Right renal cortex interstitium (tissue), 3 donors: ENCODE measurements at regions not wholly inside any gene's neighbourhood (a gene's known extent, or its start where the extent isn't known, plus 50 kb on each side); places are given as distances from the start of the nearest gene placed in this dataset.
A peak's percentile ranks its signal among the peaks of the same experiment; 100 is the strongest.
"Not testable (repeated sequence)": the region's sequence is repeated elsewhere in the genome, so short reads cannot be mapped to it uniquely, and the experiment has no call there.

Experiments
- DNase-seq, 3 donors: peaks; one replicate each; pipeline ENCODE4 v3.0.0-alpha.2; 2013; ENCODE audit warnings: low read depth in 3 of 3, low spot score in 2 of 3

DNA sequence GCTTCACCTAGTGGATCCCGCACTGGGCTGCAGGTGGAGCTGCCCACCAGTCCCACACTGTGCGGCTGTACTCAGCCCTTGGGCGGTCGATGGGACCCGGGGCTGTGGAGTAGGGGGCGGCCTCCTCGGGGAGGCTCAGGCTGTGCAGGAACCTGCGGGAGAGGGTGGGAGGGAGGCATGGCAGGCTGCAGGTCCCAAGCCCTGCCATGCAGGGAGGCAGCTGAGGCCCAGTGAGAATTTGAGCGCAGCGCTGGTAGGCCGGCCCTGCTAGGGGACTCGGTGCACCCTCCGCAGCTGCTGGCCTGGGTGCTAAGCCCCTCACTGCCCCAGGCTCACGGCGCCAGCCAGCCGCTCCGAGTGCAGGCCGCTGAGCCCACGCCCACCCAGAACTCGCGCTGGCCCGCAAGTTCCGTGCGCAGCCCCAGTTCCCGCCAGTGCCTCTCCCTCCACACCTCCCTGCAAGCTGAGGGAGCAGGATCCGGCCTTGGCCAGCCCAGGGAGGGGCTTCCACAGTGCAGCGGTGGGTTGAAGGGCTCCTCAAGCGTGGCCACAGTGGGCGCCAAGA, 1407.6 kb downstream of the EPHA7 start:
- DNase-seq, result no peak

- DNase-seq, result no peak
These were observed 1410.4 kb downstream of the EPHA7 start for GRCh38 chr6:92008757-92009502.

- DNase-seq, result no peak
These were observed 1413.2 kb upstream of the MAP3K7 start for GRCh38 chr6:92000112-92000511.

DNA sequence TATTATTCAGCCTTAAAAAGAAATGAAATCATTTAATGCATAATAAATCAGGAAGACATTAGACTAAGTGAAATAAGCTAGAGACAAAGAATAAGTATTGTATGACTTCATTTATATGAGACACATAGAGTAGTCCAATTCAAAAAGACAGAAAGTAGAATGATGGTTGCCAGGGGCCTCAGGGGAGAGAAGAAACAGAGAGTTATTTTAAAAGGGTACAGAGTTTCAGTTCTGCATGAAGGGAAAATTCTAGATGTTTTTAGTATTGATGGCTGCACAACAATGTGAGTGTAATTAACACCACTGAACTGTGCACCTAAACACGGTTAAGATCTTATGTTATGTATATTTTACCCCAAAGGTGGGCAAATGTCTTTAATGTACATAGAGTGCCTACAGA, 1407.9 kb upstream of the MAP3K7 start:
- DNase-seq, result no peak

DNA sequence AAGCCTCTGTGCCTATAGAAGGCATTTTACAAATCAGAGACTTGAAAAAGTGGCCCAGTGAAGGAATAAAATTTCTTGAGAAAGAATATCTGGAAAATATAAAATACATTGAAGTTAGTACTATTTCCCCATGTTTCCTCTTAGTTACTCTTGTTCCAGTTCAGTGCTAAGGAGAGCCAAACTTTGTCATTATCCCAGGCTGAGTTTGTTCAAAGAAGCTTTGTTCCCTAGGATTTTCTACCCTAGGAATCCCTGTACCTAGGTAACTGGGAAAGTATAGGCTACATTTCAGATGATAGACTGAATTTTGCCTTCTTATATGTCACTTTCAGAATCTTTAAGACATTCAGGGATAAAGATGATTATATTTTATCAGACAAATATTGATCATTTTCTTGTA, 1395.7 kb upstream of the MAP3K7 start:
- DNase-seq, result no peak

DNA sequence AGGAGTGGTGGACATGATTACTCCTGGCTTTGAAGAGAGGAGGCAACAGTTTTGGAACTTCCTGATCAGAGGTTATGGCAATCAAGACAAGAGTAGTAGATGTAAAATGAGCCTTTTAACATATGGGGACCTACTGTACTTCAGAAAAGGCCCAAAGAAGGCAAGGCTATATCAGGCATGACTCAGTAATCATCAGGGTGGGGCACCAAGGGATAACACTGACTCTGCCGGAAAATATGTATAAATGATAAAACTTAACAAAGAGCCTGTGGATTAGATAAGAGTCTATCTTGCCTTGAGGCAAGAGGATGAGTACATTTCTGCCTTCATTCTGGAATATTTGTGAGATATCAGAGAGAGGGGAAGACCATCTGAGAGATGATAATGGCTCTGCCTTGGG, 1389.9 kb upstream of the MAP3K7 start:
- DNase-seq, result no peak

- DNase-seq, result no peak
These were observed 1383.8 kb upstream of the MAP3K7 start for GRCh38 chr6:91970700-91971099.

- no peak for DNase-seq
These were observed 1379.0 kb upstream of the MAP3K7 start for GRCh38 chr6:91965872-91966271.

GRCh38 chr6:91961671-91962070, 1374.8 kb upstream of the MAP3K7 start:
- no peak for DNase-seq

DNA sequence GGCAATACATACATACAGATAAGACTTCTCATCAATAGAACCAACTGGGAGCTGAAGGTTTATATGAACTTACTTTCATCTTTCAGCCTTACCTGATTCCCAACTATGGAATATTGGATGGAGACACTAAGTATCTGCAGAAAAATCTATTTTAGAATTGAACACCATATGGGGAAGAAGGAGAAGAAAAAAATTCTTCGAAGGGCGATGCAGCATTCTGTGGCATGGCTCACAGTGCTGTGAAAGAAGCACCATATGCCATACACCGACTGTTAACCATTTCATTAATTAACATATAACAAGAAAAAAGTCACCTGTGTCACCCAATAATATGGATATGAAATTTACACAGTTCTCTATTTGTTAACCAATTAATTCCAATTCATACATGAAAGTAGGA, 1374.4 kb upstream of the MAP3K7 start:
- no peak for DNase-seq

DNA sequence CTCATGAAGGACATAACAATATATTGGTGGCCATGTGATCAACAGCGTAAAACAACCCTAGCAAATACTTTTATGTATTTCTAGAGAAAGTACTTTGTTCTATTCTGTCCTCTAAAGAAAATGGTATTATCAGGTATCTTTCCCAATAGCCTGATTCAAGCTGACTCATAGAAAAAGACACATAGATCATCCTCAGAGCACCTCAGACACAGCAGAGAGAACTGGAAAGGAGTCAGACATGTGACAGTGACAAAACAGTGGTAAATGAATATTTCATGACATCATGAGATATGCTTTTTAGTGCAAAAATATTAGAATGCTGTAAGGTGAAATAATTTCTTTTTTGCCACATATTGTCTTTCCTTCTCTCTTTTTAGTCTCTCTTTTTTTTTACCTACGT, 1355.0 kb upstream of the MAP3K7 start:
- DNase-seq, result no peak

DNA sequence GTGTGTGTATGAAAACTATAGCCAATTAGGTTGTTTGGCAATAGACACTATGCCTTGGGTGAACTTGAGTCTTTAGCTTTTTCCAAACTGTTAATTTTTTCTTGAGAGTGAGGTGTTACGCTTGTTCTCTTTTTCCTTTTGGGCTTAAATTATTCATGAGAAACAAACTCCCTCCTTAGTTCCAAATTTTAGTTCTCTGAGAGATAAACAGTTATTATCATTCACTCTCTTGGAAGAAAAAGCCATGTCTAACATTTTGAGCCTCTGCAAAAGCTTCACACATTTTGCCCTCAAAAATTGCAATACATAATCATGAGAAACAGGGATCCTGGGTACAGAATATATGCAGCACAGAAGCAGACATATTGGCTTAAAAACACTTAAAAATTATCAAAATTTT, 1353.9 kb upstream of the MAP3K7 start:
- no peak for DNase-seq

DNA sequence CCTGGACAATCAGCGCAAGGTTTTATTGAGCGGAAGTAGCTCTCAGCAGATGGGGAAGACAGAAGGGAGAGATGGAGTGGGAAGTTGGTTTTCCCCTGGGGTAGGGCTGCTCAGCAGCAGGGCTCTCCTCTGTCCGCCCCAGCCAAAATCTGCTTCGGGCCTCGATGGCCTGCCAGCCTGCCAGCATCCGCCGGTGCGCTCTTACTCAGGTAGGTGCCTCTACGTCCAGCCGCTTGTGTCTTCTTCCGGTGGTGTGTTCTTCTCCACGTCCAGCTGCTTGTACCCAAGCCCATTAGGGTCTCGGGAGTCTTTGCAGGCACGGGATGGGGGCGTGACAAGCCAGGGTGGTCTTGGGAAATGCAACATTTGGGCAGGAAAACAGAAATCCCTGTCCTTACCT, 1340.0 kb upstream of the MAP3K7 start:
- no peak for DNase-seq

GRCh38 chr6:91926361-91926760, 1339.5 kb upstream of the MAP3K7 start:
- DNase-seq, result no peak

- DNase-seq, result no peak
These were observed 1325.1 kb upstream of the MAP3K7 start for GRCh38 chr6:91911945-91912344.

- DNase-seq, result no peak
These were observed 1317.8 kb upstream of the MAP3K7 start for GRCh38 chr6:91904586-91905164.

- peak; percentile 1 to 26 (median 5) for DNase-seq
These were observed 1308.9 kb upstream of the MAP3K7 start for GRCh38 chr6:91895599-91896285.

GRCh38 chr6:91886183-91886795, 1299.4 kb upstream of the MAP3K7 start:
- no peak for DNase-seq

DNA sequence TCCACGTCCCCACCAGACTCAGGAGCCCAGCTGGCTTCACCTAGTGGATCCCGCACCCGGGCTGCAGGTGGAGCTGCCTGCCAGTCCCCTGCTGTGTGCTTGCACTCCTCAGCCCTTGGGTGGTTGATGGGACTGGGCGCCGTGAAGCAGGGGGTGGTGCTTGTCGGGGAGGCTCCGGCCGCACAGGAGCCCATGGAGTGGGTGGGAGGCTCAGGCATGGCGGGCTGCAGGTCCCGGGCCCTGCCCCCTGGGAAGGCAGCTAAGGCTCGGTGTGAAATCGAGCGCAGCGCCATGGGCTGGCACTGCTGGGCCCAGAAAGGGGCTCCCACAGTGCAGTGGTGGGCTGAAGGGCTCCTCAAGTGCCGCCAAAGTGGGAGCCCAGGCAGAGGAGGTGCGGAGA, 1294.9 kb upstream of the MAP3K7 start:
- DNase-seq, result not testable (repeated sequence)

DNA sequence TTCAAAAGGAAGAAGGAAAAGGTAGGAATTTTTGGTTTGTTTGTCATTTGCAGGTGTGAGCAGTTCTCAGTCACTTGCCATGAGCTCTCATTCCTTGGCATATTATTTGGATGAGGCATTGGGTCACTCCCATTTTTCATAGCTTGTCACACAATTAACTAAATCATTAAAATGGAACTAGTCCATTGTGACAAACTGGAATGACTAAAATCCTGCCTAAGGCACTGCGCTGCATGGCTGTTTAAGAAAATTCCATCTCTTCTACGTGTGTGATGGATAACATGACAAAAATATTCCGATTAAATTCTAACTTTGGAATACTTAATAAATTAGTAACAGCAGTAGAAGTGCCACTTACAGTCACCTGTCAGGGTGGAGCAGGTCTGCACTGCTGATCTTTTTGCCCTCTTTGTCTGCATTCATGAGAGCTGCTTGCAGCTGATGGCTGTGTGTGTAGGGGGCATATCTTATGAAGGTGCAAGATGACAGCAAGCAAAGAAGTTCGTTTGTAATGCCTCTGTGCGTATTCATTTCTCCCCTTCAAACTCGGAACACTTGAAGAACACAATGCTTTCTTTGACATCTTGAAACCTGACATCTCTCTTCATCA, 1292.6 kb upstream of the MAP3K7 start:
- no peak for DNase-seq

GRCh38 chr6:91877994-91878393, 1291.1 kb upstream of the MAP3K7 start:
- DNase-seq, result no peak
